ENCODE measurements at regions not wholly inside any gene's neighbourhood (a gene's known extent, or its start where the extent isn't known, plus 50 kb on each side); places are given as distances from the start of the nearest gene placed in this dataset.

- TF ChIP-seq POLR2AphosphoS5 (IDR thresholded peaks at IDR 0.05), result no peak
- no peak for TF ChIP-seq CTCF (IDR thresholded peaks at IDR 0.05 in 8 of 11, conservative IDR thresholded peaks at IDR 0.05 in 3 of 11)
- TF ChIP-seq POLR2A (IDR thresholded peaks at IDR 0.05), result no peak
Measured at GRCh38 chr10:43754569-43755260, 106.0 kb upstream of the ZNF32 start.
